NCI-H510A treated with DMSO at 0.1 percent for 48 hours (cell line): ENCODE measurements at regions not wholly inside any gene's neighbourhood (a gene's known extent, or its start where the extent isn't known, plus 50 kb on each side); places are given as distances from the start of the nearest gene placed in this dataset.
"Not testable (repeated sequence)": the region's sequence is repeated elsewhere in the genome, so short reads cannot be mapped to it uniquely, and the experiment has no call there.

Experiments
- DNase-seq: peaks from one replicate; lab custom pipeline; 2025; lab: John Stamatoyannopoulos, UW

GRCh38 chr13:47705185-47705584 is 295.9 kb downstream of the SUCLA2 start:
- no peak for DNase-seq

GRCh38 chr13:47696674-47697073 is 304.4 kb downstream of the SUCLA2 start:
- DNase-seq: no peak

- no peak for DNase-seq
Observed at GRCh38 chr13:47687577-47687976, 313.5 kb downstream of the SUCLA2 start.

- DNase-seq: not testable (repeated sequence)
Observed at GRCh38 chr13:47685156-47685555, 315.9 kb downstream of the SUCLA2 start.

GRCh38 chr13:47680748-47681147 is 320.3 kb downstream of the SUCLA2 start:
- no peak for DNase-seq

GRCh38 chr13:47679401-47679800 is 321.7 kb downstream of the SUCLA2 start:
- no peak for DNase-seq

- DNase-seq: no peak
Observed at GRCh38 chr13:47678201-47678968, 322.7 kb downstream of the SUCLA2 start.

GRCh38 chr13:47675871-47676270 is 325.2 kb downstream of the SUCLA2 start:
- no peak for DNase-seq

- no peak for DNase-seq
Observed at GRCh38 chr13:47673009-47673850, 327.8 kb downstream of the SUCLA2 start.

- DNase-seq: no peak
Observed at GRCh38 chr13:47672245-47673008, 328.6 kb downstream of the SUCLA2 start.

GRCh38 chr13:47671776-47672175 is 329.3 kb downstream of the SUCLA2 start:
- DNase-seq: no peak

GRCh38 chr13:47665043-47665442 is 336.0 kb downstream of the SUCLA2 start:
- no peak for DNase-seq

- no peak for DNase-seq
Observed at GRCh38 chr13:47661076-47661475, 340.0 kb downstream of the SUCLA2 start.

GRCh38 chr13:47656651-47657050 is 344.4 kb downstream of the SUCLA2 start:
- DNase-seq: no peak

GRCh38 chr13:47650209-47650608 is 350.9 kb downstream of the SUCLA2 start:
- DNase-seq: no peak

GRCh38 chr13:47647001-47647400 is 354.1 kb downstream of the SUCLA2 start:
- no peak for DNase-seq

- DNase-seq: no peak
Observed at GRCh38 chr13:47646298-47646697, 354.8 kb downstream of the SUCLA2 start.

- DNase-seq: no peak
Observed at GRCh38 chr13:47639738-47640447, 361.2 kb downstream of the SUCLA2 start.

- no peak for DNase-seq
Observed at GRCh38 chr13:47638627-47639026, 362.4 kb downstream of the SUCLA2 start.

- DNase-seq: no peak
Observed at GRCh38 chr13:47632311-47632710, 368.8 kb downstream of the SUCLA2 start.

- DNase-seq: no peak
Observed at GRCh38 chr13:47628666-47629065, 372.4 kb downstream of the SUCLA2 start.

- DNase-seq: no peak
Observed at GRCh38 chr13:47623862-47624261, 377.2 kb downstream of the SUCLA2 start.
